CD4-positive, alpha-beta T cell treated with Interleukin-12 subunit alpha and Interleukin-12 subunit beta, for 1 hour (primary cell): ENCODE measurements at regions not wholly inside any gene's neighbourhood (a gene's known extent, or its start where the extent isn't known, plus 50 kb on each side); places are given as distances from the start of the nearest gene placed in this dataset.

Source experiments
- DNase-seq: peaks from one replicate; pipeline ENCODE4 v3.0.0-alpha.2; 2020

DNA sequence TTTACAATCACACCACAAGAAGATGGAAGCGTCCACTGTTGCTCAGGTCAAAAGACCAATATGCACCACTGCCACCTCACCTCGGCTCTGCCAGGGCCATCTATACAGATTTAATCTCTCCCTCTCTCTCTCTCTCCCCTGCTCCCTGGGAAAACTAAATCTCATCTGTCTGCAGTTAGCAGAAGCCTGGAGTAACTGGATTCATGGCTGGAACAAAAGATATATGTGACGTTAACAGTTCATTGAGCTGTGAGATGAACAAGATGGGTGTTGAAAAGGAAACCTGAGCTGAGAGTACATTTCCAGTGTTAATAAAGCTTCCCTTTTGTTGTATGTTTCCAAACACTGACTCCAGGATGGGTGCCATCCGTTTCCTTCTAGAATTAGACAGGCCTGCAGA lies 369.7 kb downstream of the CDK5RAP2 start:
- no peak for DNase-seq

DNA sequence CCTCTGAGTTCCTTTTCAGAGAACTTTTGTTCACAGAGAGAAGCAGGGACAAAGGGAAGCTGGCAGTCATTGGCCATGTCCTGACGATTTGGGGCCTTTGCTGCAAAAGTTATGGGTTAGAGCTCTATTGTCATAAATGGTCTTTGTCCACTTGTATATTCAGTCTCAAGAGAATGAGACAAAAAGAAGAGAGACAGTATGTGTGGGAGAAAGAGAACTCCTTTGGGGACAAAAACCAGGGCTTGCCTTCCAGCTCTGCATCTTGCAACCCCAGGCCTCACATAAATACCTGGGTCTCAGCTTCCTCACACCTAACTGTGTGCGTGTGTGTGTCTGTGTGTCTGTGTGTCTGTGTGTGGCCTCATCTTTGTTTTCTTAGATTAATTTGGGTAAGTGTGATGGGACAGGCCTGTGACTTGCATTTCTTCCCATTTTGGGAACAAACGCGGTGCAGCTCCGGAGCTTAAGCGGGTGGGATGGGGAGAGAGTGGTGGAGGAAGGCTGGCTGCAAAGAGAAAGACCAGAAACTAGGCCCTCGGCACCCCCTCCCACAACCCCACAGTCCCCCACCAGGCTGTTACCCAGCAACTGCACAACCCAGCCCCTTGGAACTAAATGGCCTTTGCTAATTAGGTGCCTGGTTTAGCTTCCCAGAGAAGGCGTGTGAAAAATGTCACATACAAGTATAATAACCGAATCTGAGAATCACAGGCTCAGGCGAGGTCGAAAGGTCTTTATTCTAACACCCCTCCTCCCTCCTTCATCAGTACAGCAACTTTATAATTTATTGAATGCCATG lies 376.9 kb downstream of the CDK5RAP2 start:
- DNase-seq = no peak

DNA sequence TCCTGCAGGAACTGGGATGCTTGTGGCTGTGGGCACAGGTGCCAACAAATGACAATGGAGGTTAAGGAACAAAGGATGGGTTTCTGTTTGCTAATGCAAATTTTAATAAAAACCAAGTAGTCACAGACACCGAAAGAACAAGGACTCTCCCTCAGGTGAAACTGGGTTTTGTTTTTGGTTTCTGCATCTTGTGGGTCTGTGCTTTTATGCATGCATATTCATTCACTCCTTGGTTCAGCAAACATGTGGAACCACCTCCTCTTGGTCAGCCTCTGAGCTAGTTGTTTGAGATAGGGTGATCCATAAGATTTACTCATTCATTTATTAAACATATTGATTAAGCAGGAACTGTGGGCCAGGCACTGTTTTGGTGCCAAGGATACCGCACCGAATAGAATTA lies 381.9 kb downstream of the CDK5RAP2 start:
- DNase-seq = no peak

- no peak for DNase-seq
Observed at GRCh38 chr9:120197605-120198004, 382.4 kb downstream of the CDK5RAP2 start.

DNA sequence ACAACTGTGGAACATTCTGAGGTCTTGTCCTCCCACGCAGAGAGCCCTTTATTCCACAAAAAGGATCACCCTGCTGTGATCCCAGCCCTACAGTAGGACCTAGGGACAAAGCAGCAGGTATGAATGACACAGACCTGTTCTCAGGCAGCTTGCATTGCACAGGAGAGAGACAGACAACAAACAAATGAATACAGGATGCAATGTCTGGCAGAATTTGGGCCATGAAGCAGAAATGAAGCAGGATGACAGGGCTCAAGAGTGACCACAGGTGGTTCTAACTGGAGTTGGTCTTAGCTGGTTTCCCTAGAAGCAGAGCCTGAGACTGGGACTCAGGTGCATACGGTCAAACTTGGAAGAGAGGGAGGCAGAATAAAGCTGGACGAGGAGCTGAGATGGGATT lies 388.8 kb downstream of the CDK5RAP2 start:
- no peak for DNase-seq

DNA sequence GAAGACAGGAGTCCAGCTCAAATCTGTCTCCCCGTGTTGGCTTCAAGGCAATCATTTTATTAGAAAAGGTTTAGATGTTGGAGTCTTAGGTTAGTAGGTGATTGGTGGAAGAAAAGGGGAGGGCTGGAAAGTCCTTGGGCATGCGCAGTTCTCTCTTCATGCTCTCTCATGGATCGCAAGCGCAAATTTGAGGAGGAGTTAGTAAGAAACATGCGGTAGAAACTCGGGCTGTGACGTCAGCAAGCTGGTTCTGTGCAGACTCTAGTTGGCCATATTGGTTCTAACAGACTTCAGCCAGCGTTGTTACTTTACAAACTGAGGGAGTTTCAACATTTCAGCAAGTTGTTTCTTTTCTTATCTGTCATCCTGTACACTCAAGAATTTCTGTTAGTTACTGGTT lies 392.2 kb downstream of the CDK5RAP2 start:
- no peak for DNase-seq

GRCh38 chr9:120186276-120186675 lies 393.7 kb downstream of the CDK5RAP2 start:
- no peak for DNase-seq

- DNase-seq = no peak
Observed at GRCh38 chr9:120184266-120184665, 395.7 kb downstream of the CDK5RAP2 start.

DNA sequence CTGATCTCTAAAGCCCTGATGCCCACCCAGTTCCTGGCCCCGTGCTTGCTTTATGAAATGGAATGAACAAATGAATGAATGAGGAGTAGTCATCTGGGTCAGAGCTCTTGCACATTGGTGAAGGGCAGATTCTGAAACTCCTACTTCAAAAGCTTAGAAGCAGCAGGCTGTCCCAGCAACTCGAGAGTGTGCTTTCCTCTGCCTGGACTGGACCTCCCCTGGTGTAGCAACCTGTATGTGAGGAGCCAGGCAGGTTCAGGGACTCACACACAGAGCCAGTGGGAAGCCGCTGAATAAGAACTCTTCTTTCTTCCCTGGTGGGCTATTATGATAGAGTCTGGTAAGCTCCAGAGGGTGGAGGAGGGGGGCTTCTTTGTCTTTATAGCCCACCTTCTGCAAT lies 396.4 kb downstream of the CDK5RAP2 start:
- no peak for DNase-seq

- DNase-seq = no peak
Observed at GRCh38 chr9:120182011-120182410, 398.0 kb downstream of the CDK5RAP2 start.

DNA sequence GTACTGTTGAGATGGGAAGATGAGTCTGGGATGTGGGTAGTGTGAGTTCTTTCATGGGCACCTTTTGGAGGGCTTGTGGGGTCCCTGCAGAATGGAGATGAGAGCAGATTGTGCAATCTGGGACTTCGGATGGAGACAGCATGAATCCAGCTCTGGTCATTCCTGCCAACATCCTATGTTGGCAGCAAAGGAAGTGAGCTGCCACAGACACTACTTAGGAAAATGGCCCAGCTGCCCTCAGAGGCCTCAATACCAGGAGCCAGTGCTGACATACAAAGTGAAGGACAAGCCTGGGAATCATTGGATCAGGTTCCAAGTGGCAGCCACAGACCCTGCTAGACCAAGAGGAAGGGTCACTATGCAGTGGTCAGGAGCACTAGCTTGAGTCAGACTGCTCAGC lies 402.8 kb downstream of the CDK5RAP2 start:
- DNase-seq = no peak

- DNase-seq = no peak
Observed at GRCh38 chr9:120175031-120175430, 404.9 kb downstream of the CDK5RAP2 start.

GRCh38 chr9:120161776-120162175 lies 418.2 kb downstream of the CDK5RAP2 start:
- no peak for DNase-seq

- DNase-seq = no peak
Observed at GRCh38 chr9:120158221-120158620, 421.7 kb downstream of the CDK5RAP2 start.

DNA sequence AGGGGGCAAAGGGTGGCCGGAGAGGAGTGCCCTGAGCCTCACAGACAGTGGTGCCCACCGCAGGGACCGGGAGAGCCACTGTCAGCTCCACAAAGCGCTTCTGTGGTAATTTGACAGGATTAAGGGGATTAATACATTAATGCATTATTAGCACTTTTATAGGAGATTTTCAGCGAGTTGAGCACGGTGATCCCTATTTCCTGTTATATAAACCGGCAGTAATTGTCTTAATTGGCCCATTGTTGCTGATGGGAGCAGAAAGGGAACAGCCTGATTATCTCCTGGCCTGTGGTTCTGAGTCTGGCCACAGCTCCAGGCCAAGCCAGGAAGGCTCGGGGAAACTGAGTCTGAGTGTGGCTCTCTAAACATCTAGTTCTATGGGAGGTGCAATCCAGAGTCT lies 423.6 kb downstream of the CDK5RAP2 start:
- no peak for DNase-seq

DNA sequence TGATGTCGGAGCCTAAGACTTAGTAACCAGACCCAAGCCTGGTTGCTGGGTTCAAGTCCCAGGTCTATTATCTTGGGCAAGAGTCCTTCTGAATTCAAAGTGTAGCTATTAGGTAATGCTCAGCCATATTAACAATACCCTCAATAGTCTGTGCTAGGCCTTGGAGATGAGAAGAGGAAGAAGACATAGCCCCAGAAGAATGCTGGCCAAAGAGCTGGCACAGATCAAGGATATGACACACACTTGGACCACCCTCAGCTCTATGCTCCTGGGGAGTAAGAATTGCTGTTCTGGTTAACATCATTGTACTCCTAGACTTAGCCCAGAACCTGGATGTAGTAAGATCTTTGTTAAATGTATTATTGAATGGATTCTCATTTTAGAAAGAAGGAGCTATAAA lies 426.7 kb downstream of the CDK5RAP2 start:
- DNase-seq = no peak

DNA sequence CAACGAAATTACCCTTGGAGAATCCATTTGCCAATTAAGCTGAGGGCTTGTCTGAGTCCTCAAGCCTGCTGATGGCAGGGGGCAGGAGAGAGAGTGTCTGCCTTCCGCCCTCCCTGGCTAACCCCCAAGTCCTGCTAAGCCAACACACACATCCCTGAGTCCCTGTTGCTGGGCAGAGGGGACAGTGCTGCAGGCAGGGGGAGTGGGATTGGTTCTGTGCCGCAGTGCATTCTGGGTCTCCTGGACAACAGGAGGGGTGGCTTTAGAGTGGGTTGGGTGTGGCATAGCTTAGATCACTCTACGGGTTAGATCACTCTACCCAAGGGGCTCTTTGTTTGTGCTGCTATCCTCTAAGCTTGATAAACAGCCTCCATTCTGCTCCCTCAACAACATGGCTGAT lies 427.7 kb downstream of the CDK5RAP2 start:
- no peak for DNase-seq

DNA sequence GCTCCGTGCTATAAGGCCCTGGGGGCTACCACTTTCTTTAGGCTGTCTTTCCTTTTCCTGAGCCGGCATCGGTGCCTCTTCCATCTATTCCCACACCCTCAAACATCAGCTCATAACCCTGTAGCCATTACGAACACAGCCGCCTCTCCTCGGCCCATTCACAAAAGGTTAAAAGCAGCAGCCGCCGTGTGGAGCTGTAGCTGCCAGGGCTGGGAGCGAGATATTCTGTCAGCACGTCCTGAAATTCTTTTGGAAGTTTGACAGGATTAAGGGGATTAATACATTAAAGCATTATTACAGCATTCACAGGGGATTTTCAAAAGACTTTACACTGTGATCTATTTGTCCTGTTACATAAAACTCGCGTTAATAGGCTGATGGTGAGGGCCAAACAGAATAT lies 428.2 kb downstream of the CDK5RAP2 start:
- no peak for DNase-seq

DNA sequence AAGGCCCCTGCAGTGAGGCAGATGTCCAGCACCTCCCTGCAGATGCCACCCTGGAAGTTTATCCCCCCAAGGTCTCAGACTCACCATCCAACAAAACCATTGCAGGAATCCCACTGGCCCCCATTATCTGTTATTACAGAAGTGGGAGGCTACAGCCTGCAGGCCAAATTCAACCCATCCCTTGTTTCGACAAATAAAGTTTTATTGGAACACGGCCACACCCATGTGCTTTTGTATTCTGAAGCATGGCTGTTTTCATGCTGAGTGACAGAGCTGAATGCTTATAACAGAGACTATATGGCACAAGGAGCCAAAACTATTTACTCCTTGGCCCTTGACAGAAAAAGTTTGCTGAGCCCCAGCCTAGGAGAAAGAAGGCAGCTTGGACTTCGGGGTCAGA lies 428.8 kb downstream of the CDK5RAP2 start:
- no peak for DNase-seq

GRCh38 chr9:120138955-120139354 lies 441.0 kb downstream of the CDK5RAP2 start:
- no peak for DNase-seq

- DNase-seq = no peak
Observed at GRCh38 chr9:120137186-120137840, 442.7 kb downstream of the CDK5RAP2 start.

DNA sequence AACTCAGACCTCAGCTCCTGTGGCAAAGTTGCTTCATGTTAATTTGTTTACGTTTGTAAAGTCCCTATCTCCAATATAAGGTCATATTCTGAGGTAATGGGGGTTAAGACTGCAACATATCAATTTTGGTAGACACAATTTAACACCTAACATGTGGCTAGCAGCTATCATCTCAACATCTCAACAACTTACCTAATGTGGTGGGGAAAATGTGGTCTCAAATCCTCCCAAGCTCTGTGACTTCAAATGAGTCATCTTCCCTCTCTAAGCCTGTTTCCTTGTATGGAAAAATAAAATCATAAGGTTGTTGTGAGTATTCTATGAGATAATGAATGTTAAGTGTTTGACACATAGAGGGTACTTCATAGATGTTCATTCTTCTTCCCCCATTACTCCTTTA lies 443.3 kb downstream of the CDK5RAP2 start:
- no peak for DNase-seq

DNA sequence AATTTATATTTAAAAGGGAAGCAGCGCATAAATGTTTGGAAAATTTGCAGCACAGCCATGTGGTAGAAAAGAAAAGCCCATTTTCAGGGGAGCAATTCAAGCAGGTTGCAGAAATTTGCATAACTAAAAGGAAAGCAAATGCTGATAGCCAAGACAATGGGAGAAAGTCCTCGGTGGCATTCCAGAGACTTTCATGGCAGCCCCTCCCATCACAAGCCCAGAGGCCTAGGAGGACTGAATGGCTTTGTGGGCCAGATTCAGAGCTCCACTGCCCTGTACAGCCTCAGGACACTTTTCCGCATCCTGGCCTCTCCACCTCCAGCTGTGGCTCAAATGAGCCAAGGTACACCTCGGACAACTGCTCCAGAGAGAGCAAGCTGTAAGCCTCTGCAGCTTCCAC lies 462.9 kb downstream of the CDK5RAP2 start:
- no peak for DNase-seq

- DNase-seq = no peak
Observed at GRCh38 chr9:120110520-120110919, 469.4 kb downstream of the CDK5RAP2 start.

- DNase-seq = no peak
Observed at GRCh38 chr9:120109242-120109641, 470.7 kb downstream of the CDK5RAP2 start.
